SK-N-DZ (cell line): ENCODE measurements at regions not wholly inside any gene's neighbourhood (a gene's known extent, or its start where the extent isn't known, plus 50 kb on each side); places are given as distances from the start of the nearest gene placed in this dataset.
"Not testable (repeated sequence)": the region's sequence is repeated elsewhere in the genome, so short reads cannot be mapped to it uniquely, and the experiment has no call there.

Experiments used
- DNase-seq: peaks from one replicate; pipeline ENCODE4 v3.0.0-alpha.2; 2015; ENCODE audit warnings: low spot score

GRCh38 chr9:25048098-25048724 lies 502.5 kb upstream of the IZUMO3 start:
- DNase-seq, result no peak

DNA sequence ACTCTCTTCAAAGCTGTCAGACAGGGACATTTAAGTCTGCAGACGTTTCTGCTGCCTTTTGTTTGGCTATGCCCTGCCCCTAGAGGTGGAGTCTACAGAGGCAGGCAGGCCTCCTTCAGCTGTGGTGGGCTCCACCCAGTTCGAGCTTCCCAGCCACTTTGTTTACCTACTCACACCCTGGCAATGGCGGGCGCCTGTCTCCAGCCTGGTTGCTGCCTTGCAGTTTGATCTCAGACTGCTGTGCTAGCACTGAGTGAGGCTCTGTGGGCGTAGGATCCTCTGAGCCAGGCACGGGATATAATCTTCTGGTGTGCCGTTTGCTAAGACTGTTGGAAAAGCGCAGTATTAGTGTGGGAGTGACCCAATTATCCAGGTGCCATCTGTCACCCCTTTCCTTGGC lies 499.8 kb upstream of the IZUMO3 start:
- not testable (repeated sequence) for DNase-seq

DNA sequence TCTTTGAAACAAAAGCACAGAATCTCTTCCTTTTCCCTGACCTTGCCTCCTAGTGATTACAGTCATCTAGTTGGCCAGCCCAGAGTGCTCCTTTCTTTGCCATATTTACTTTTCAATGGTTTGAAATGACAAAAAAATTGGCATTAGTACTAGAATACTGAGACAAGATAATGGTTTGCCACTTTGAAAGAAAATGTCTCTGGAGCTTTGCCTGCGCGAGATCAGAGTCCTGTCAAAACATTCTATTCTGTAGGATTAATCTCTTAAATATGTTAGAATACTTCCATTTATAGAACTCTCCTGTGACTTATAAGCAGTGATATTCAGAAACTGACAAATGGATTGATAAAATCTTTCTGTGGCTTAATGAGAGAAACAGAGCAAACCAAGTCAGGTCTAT lies 484.0 kb upstream of the IZUMO3 start:
- DNase-seq, result no peak

DNA sequence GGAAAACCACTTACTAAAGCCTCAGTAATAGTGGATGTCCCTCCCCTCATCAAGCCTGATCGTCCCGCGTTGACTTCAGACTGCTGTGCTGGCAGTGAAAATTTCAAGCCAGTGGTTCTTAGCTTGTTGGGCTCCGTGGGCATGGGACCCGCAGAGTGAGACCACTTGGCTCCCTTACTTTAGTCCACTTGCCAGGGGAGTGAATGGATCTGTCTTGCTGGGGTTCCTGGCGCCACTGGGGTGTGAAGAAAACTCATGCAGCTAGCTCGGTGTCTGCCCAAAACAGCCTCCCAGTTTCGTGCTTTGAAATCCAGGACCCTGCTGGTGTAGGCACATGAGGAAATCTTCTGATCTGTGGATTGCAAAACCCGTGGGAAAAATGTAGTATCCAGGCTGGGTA lies 480.0 kb upstream of the IZUMO3 start:
- DNase-seq, result no peak

- DNase-seq, result no peak
These were observed 479.5 kb upstream of the IZUMO3 start for GRCh38 chr9:25025156-25025555.

GRCh38 chr9:25017779-25018178 lies 472.1 kb upstream of the IZUMO3 start:
- DNase-seq, result no peak

- no peak for DNase-seq
These were observed 464.4 kb upstream of the IZUMO3 start for GRCh38 chr9:25010027-25010662.

- DNase-seq, result no peak
These were observed 458.0 kb upstream of the IZUMO3 start for GRCh38 chr9:25003686-25004085.

- no peak for DNase-seq
These were observed 440.6 kb upstream of the IZUMO3 start for GRCh38 chr9:24986331-24986730.

DNA sequence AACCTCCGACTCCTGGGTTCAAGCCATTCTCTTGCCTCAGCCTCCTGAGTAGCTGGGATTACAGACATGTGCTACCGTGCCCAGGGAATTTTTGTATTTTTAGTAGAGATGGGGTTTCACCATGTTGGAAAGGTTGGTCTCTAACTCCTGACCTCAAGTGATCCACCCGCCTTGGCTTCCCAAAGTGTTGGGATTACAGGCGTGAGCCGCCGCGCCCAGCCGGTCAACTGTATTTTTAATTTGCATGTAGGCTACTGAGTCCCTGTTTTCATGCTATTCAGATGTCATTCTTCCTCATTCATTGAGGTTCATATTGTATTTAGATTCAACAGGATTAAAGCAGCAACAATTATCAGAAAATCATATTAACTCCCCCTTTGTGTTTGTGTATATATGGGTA lies 425.1 kb upstream of the IZUMO3 start:
- DNase-seq, result not testable (repeated sequence)

DNA sequence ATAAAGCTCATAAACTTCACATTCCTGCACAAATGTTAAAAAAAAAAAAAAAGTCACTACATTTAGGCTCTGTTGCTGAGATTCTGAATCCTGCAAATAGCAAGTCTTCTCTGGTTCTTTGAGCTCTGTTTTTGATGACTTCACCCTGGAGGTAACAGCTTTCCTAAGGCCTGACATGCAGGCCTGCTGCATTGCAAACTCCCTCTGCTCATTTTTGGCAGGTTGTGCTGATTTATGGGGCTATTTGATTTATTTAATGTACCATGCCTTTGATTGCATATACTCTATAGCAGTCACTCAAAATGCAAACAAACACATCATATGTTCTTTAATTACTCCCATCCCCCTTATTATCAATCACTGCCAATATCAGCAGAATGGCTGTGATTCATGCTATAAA lies 416.1 kb upstream of the IZUMO3 start:
- no peak for DNase-seq

GRCh38 chr9:24953070-24953469 lies 407.4 kb upstream of the IZUMO3 start:
- no peak for DNase-seq

GRCh38 chr9:24939109-24939850 lies 393.6 kb upstream of the IZUMO3 start:
- DNase-seq, result peak; percentile 16

DNA sequence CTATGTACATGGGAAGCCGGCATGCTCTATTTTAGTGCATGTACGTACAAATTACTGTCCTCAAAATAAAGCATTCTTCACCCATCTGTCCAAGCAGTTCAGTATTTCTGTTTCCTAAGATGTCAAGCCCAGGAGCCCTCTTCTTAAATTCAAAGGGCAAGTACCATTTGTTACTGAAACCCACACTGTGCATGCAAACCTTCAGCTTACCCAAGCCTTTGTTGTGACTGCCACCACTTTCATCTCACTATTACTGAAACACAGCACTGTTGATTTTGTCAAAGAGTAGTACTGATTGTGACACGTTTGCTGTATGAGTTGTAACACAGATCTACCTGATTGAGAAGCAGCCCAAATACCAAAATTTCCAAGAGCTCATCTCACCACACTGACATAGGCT lies 390.4 kb upstream of the IZUMO3 start:
- DNase-seq, result no peak

DNA sequence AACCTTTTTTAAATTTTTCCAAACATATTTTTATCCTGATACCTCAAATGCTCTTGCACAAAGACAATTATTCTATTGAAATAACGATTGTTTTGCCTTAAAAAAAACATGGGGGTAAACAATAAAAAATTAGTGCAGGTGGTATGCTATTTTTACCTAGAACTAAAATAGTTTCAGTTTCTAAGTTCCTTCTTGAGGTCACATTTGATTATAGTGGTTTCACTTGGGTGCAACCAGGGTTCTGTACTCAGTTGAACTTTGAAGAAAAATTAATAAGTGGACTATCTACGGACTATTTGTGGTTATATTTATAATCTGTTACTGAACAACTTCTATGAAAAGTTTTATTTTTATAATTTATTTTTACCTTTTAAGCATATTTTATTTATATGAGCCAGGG lies 387.1 kb upstream of the IZUMO3 start:
- no peak for DNase-seq

DNA sequence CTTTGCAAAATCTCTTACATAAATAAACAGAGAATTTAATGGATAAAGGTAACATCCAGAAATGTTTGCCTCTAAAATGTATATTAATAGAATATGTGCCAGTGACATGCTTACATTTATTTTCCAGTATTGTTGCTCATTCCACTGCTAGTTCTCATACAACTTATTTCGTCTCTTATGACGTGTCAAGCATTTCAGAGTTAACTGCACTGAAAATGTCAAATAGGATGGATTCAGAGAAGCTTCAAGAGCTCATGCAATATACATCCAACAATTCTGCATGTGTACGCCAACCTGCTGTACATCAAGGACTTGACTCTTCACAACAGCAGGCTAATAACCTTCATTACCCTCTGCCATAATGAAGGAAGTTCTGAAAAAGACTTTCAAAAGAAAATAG lies 386.2 kb upstream of the IZUMO3 start:
- no peak for DNase-seq

GRCh38 chr9:24912767-24913166 lies 367.1 kb upstream of the IZUMO3 start:
- DNase-seq, result no peak

GRCh38 chr9:24901319-24901718 lies 355.6 kb upstream of the IZUMO3 start:
- DNase-seq, result no peak

DNA sequence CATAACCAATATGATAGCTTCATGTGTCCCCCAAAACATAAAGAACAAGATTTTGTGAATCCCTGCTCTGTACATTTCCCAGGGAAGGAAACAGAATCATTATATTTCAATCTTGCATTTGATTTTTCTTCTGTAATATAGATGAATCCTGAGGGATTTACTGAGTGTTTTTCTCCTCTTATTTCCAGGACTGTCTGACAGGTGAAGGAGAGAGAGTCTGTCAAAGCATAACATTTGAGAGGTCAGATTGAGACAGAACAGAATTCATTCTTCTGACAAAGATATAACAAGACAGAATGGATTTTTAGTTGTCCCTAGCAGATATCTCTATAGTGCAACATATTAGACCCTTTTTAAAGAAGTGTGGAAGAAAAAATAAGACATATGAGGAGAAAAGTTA lies 354.5 kb upstream of the IZUMO3 start:
- DNase-seq, result no peak

DNA sequence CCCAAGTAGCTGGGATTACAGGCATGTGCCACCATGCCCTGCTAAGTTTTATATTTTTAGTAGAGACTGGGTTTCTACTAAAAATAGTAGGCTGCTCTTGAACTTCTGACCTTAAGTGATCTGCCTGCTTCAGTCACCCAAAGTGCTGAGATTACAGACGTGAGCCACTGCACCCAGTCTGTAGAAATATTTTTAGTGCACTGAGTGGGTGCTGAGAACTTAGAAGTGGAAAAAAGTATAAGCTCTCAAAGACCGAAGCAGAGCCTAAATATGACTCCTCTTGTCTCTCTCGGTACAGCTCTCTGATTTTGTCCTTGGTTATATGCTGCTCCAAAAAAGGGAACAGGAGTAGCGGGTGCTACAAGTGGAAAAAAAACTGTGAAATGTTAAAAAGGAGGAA lies 353.8 kb upstream of the IZUMO3 start:
- no peak for DNase-seq

GRCh38 chr9:24897826-24898225 lies 352.1 kb upstream of the IZUMO3 start:
- no peak for DNase-seq

DNA sequence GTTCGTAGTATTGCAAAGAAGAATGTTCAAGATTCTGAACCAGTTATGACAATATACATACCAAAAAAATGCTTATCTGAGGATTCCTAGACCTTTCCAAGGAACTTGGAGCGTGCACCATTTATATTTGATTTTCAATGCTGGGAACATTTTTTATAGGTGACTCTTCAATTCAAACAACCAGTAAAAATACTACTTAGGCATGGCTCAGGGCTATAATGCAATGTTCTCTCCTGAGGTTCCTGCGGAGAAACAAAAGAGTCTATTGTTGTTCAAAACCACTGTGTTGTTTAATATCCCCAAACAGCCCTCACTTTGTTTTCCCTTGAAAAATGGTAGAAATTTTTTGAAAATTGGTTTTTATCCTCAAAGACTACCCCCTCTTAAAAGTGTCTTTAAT lies 335.7 kb upstream of the IZUMO3 start:
- no peak for DNase-seq

- no peak for DNase-seq
These were observed 333.9 kb upstream of the IZUMO3 start for GRCh38 chr9:24879591-24879990.
